GM23338 (cell line): ENCODE measurements at regions not wholly inside any gene's neighbourhood (a gene's known extent, or its start where the extent isn't known, plus 50 kb on each side); places are given as distances from the start of the nearest gene placed in this dataset.

Experiments used
- CTCF ChIP-seq, 2 experiments: fragments of 200-600 bp in 1 of 2; sonication (generic) in 1 of 2; conservative IDR thresholded peaks; 2 replicates each; pipeline versions ENCODE4 v1.5.1 to v1.6.1; 2016 to 2017; ENCODE audit warnings: antibody characterized with exemption in 2 of 2, low read depth in 2 of 2, mild to moderate bottlenecking in 2 of 2, moderate library complexity in 1 of 2
- EZH2 ChIP-seq: fragments of 200-600 bp; sonication (generic); IDR thresholded peaks from one replicate; pipeline ENCODE4 v1.8.0; 2017; ENCODE audit warnings: antibody characterized with exemption, mild to moderate bottlenecking, low read depth; ENCODE audit not compliant: unreplicated experiment
- POLR2AphosphoS5 ChIP-seq: IDR thresholded peaks from 2 replicates; pipeline ENCODE4 v1.6.1; 2016; ENCODE audit warnings: antibody characterized with exemption, low read depth
- TF ChIP-seq, protein P1 (sequence below): IDR thresholded peaks from one replicate; pipeline ENCODE4 v1.6.1; 2018; ENCODE audit warnings: antibody characterized with exemption; ENCODE audit not compliant: unreplicated experiment

DNA sequence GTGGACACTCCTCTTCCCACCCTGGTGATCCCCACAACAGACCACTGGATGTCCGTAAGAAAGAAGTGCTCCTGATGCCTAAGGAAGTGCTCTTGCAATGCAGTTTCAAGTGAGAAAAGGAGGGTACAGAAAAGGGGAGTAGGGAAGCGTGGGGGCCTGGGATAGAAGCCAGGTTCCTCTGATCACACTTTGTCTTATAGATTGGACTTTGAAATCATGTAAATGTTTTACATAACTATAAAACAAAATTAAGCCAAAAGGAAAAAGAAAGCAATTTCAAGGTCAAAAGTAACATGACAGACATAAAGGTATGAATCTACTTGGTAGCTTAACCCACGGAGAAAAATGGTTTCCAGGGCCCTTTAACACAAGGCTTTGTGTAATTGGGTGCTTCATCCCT is 107.3 kb upstream of the TRPM1 start:
- TF ChIP-seq CTCF (conservative IDR thresholded peaks at IDR 0.05; ENCODE audit: low read depth in 2 of 2): no peak
- no peak for TF ChIP-seq POLR2AphosphoS5
- no peak for TF ChIP-seq EZH2
- TF ChIP-seq, protein P1, sequence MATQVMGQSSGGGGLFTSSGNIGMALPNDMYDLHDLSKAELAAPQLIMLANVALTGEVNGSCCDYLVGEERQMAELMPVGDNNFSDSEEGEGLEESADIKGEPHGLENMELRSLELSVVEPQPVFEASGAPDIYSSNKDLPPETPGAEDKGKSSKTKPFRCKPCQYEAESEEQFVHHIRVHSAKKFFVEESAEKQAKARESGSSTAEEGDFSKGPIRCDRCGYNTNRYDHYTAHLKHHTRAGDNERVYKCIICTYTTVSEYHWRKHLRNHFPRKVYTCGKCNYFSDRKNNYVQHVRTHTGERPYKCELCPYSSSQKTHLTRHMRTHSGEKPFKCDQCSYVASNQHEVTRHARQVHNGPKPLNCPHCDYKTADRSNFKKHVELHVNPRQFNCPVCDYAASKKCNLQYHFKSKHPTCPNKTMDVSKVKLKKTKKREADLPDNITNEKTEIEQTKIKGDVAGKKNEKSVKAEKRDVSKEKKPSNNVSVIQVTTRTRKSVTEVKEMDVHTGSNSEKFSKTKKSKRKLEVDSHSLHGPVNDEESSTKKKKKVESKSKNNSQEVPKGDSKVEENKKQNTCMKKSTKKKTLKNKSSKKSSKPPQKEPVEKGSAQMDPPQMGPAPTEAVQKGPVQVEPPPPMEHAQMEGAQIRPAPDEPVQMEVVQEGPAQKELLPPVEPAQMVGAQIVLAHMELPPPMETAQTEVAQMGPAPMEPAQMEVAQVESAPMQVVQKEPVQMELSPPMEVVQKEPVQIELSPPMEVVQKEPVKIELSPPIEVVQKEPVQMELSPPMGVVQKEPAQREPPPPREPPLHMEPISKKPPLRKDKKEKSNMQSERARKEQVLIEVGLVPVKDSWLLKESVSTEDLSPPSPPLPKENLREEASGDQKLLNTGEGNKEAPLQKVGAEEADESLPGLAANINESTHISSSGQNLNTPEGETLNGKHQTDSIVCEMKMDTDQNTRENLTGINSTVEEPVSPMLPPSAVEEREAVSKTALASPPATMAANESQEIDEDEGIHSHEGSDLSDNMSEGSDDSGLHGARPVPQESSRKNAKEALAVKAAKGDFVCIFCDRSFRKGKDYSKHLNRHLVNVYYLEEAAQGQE: no peak
